ENCODE measurements at regions not wholly inside any gene's neighbourhood (a gene's known extent, or its start where the extent isn't known, plus 50 kb on each side); places are given as distances from the start of the nearest gene placed in this dataset.

GRCh38 chr11:119829402-119829801 lies 100.4 kb upstream of the NECTIN1 start:
- Histone ChIP-seq H3K4me1 (ENCODE audit: control insufficient read depth, insufficient read depth, low read length) (no peaks in the 10 kb centered on the region), H3K27ac (ENCODE audit: control insufficient read depth, insufficient read depth) (no peak overlapping the region), H3K79me2 (ENCODE audit: control insufficient read depth, insufficient read depth, low read length) (no peaks in the 10 kb centered on the region), H3K4me3 (no peak overlapping the region), H3K27me3 (replicated peaks in 1 of 2; ENCODE audit: control insufficient read depth in 2 of 2, insufficient read depth in 2 of 2, low read length in 1 of 2) (no peaks in the 10 kb centered on the region), H3K4me2 (ENCODE audit: control insufficient read depth, insufficient read depth) (no peak overlapping the region), H3K9ac (ENCODE audit: control insufficient read depth, insufficient read depth, low read length) (no peak overlapping the region), H3K36me3 (ENCODE audit: control insufficient read depth in 2 of 2, insufficient read depth in 2 of 2, low read length in 1 of 2) (no peaks in the 10 kb centered on the region), H3K9me3 (replicated peaks; ENCODE audit: control insufficient read depth, insufficient read depth, low read length) (no peaks in the 10 kb centered on the region; the same call in 1 of the 3 replicates), H4K20me1 (ENCODE audit: control insufficient read depth, insufficient read depth) (no peaks in the 10 kb centered on the region), H2AFZ (ENCODE audit: control insufficient read depth, low read depth, low read length) (no peak overlapping the region)
- in situ Hi-C loops (cut with MboI) (no loop called here), intact Hi-C loops (cut with micrococcal nuclease; ENCODE audit: unreplicated experiment) (no loop called here)
- POLR2A ChIA-PET: no interaction called here
- ATAC-seq (no peak), DNase-seq (ENCODE audit: low read depth, low spot score) (no peak), FAIRE-seq (no peak)
- no TSS peak for BruUV-seq (replicated peaks)
- SMC1A ChIA-PET (ENCODE audit: uncharacterized antibody, unreplicated experiment): interaction anchor here (1.2 to 1.6 kb wide), 2 partner anchors 12 to 13 kb away, joined by 3 to 4 read pairs; no protein-coding TSS in a partner anchor
- CTCF ChIA-PET: no interaction called here
- 8% methylated on average over 3 of the region's 3 CpGs for WGBS (ENCODE audit: insufficient coverage, insufficient replicate concordance, low lambda C conversion rate, missing lambda C conversion rate)
- RAD21 ChIA-PET (ENCODE audit: unreplicated experiment): no interaction called here
- TF ChIP-seq CHD2 (IDR thresholded peaks at IDR 0.05; ENCODE audit: borderline replicate concordance, low read depth, low read length) (no peak), SMAD5 (IDR thresholded peaks at IDR 0.05; ENCODE audit: low read depth) (no peak), RFX5 (IDR thresholded peaks at IDR 0.05; ENCODE audit: low read depth, low read length) (no peak), RAD51 (IDR thresholded peaks at IDR 0.05) (no peak), PBX3 (IDR thresholded peaks at IDR 0.05; ENCODE audit: insufficient replicate concordance, low read depth, low read length) (no peak), RAD21 (IDR thresholded peaks at IDR 0.05; ENCODE audit: insufficient read depth, low read depth, low read length) (no peak), FOXK2 (IDR thresholded peaks at IDR 0.05) (no peak), SIN3A (IDR thresholded peaks at IDR 0.05; ENCODE audit: low read depth, low read length) (no peak), PRDM15 (CRISPR knock-in tag; IDR thresholded peaks at IDR 0.05) (no peak), IRF5 (IDR thresholded peaks at IDR 0.05; ENCODE audit: borderline replicate concordance) (no peak), SREBF2 (IDR thresholded peaks at IDR 0.05; ENCODE audit: low read length) (no peak), ZBTB40 (IDR thresholded peaks at IDR 0.05; ENCODE audit: borderline replicate concordance) (no peak), RUNX3 (IDR thresholded peaks at IDR 0.05; ENCODE audit: low read length) (no peak), RCOR1 (conservative IDR thresholded peaks at IDR 0.05; ENCODE audit: low read depth, low read length) (no peak)
